ENCODE measurements at regions not wholly inside any gene's neighbourhood (a gene's known extent, or its start where the extent isn't known, plus 50 kb on each side); places are given as distances from the start of the nearest gene placed in this dataset.
"Not testable (repeated sequence)": the region's sequence is repeated elsewhere in the genome, so short reads cannot be mapped to it uniquely, and the experiment has no call there.

- FAIRE-seq (no peak), DNase-seq (ENCODE audit: extremely low spot score, insufficient read length, low read depth) (no peak)
These were observed 391.2 kb upstream of the FSIP2 start for GRCh38 chr2:185347445-185347844.

GRCh38 chr2:185360776-185361175, 377.8 kb upstream of the FSIP2 start:
- DNase-seq (ENCODE audit: extremely low spot score, insufficient read length, low read depth) (no peak), FAIRE-seq (no peak)

GRCh38 chr2:185372188-185372587, 366.4 kb upstream of the FSIP2 start:
- no peak for DNase-seq (ENCODE audit: extremely low spot score, insufficient read length, low read depth)
- FAIRE-seq = no peak

- no peak for DNase-seq (ENCODE audit: extremely low spot score, insufficient read length, low read depth)
These were observed 365.4 kb upstream of the FSIP2 start for GRCh38 chr2:185373229-185373628.

GRCh38 chr2:185374878-185375277, 363.7 kb upstream of the FSIP2 start:
- FAIRE-seq = no peak
- no peak for DNase-seq (ENCODE audit: extremely low spot score, insufficient read length, low read depth)

More at GRCh38 chr2:185373229-185373628, 365.4 kb upstream of the FSIP2 start:
- no peak for FAIRE-seq

GRCh38 chr2:185375731-185376130, 362.9 kb upstream of the FSIP2 start:
- no peak for DNase-seq (ENCODE audit: extremely low spot score, insufficient read length, low read depth)
- FAIRE-seq = no peak

- FAIRE-seq = no peak
These were observed 357.0 kb upstream of the FSIP2 start for GRCh38 chr2:185381631-185382030.

GRCh38 chr2:185384822-185385560, 353.6 kb upstream of the FSIP2 start:
- FAIRE-seq = no peak

More at GRCh38 chr2:185381631-185382030, 357.0 kb upstream of the FSIP2 start:
- no peak for DNase-seq (ENCODE audit: extremely low spot score, insufficient read length, low read depth)

GRCh38 chr2:185388226-185388625, 350.4 kb upstream of the FSIP2 start:
- no peak for DNase-seq (ENCODE audit: extremely low spot score, insufficient read length, low read depth)
- no peak for FAIRE-seq

More at GRCh38 chr2:185384822-185385560, 353.6 kb upstream of the FSIP2 start:
- no peak for DNase-seq (ENCODE audit: extremely low spot score, insufficient read length, low read depth)

- FAIRE-seq (no peak), DNase-seq (ENCODE audit: extremely low spot score, insufficient read length, low read depth) (no peak)
These were observed 347.1 kb upstream of the FSIP2 start for GRCh38 chr2:185391543-185391942.

- DNase-seq (ENCODE audit: extremely low spot score, insufficient read length, low read depth) = no peak
- no peak for FAIRE-seq
These were observed 345.5 kb upstream of the FSIP2 start for GRCh38 chr2:185393091-185393490.

- FAIRE-seq = no peak
- DNase-seq (ENCODE audit: extremely low spot score, insufficient read length, low read depth) = no peak
These were observed 336.1 kb upstream of the FSIP2 start for GRCh38 chr2:185402474-185402873.

- DNase-seq (ENCODE audit: extremely low spot score, insufficient read length, low read depth) (no peak), FAIRE-seq (no peak)
These were observed 334.0 kb upstream of the FSIP2 start for GRCh38 chr2:185404578-185404977.

- FAIRE-seq = no peak
- no peak for DNase-seq (ENCODE audit: extremely low spot score, insufficient read length, low read depth)
These were observed 321.5 kb upstream of the FSIP2 start for GRCh38 chr2:185417111-185417510.

GRCh38 chr2:185417688-185418087, 320.9 kb upstream of the FSIP2 start:
- no peak for FAIRE-seq
- no peak for DNase-seq (ENCODE audit: extremely low spot score, insufficient read length, low read depth)

- DNase-seq (ENCODE audit: extremely low spot score, insufficient read length, low read depth); FAIRE-seq: not testable (repeated sequence)
These were observed 313.5 kb upstream of the FSIP2 start for GRCh38 chr2:185424958-185425629.

GRCh38 chr2:185428000-185428399, 310.6 kb upstream of the FSIP2 start:
- FAIRE-seq = no peak
- no peak for DNase-seq (ENCODE audit: extremely low spot score, insufficient read length, low read depth)

- no peak for FAIRE-seq
- no peak for DNase-seq (ENCODE audit: extremely low spot score, insufficient read length, low read depth)
These were observed 304.8 kb upstream of the FSIP2 start for GRCh38 chr2:185433824-185434223.

GRCh38 chr2:185436787-185437372, 301.7 kb upstream of the FSIP2 start:
- DNase-seq (ENCODE audit: extremely low spot score, insufficient read length, low read depth) (no peak), FAIRE-seq (no peak)

GRCh38 chr2:185441486-185442005, 297.1 kb upstream of the FSIP2 start:
- no peak for DNase-seq (ENCODE audit: extremely low spot score, insufficient read length, low read depth)
- FAIRE-seq = no peak

GRCh38 chr2:185456517-185456916, 282.1 kb upstream of the FSIP2 start:
- FAIRE-seq (no peak), DNase-seq (ENCODE audit: extremely low spot score, insufficient read length, low read depth) (no peak)

Data from GM18507 (cell line).